Ovary (tissue), 3 donors: ENCODE measurements at regions not wholly inside any gene's neighbourhood (a gene's known extent, or its start where the extent isn't known, plus 50 kb on each side); places are given as distances from the start of the nearest gene placed in this dataset.

ENCODE experiments used
- EP300 ChIP-seq: sonication (generic); formaldehyde crosslinking; IDR thresholded peaks from one replicate; pipeline ENCODE4 v1.6.1; 2017; ENCODE audit warnings: antibody characterized with exemption
- POLR2A ChIP-seq: fragments of 450-650 bp; IDR thresholded peaks from one replicate; pipeline ENCODE4 v1.6.1; 2017; ENCODE audit warnings: antibody characterized with exemption, mild to moderate bottlenecking, moderate library complexity
- TF ChIP-seq, protein P1 (sequence below), 3 donors: fragments of 450-650 bp in 2 of 3; fragments of 200-600 bp in 1 of 3; IDR thresholded peaks; one replicate each; pipeline versions ENCODE4 v1.5.1 to v1.8.0; 2016 to 2022; ENCODE audit warnings: antibody characterized with exemption in 3 of 3, mild to moderate bottlenecking in 1 of 3
- donor health status: DM: no; HTN: no; CAD: no.

DNA sequence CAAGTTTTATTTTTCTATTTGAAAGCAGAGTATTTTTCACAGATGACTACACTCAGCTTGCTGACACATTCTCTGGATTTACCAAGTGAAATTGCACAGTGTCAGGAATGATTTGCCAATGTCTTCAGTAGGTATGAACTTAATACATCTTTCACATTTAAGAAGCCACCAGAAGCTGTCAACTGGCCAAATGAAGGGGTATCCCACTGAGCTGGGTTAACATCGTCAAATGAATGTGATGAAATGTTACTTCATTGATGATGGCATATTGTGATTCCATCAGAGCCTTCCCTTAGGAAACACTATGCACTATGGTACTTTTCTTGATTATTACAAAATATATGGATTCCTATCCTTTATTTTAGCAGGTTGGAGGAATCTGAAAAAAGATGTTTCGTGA, 592.3 kb downstream of the FGF9 start:
- TF ChIP-seq, protein P1, sequence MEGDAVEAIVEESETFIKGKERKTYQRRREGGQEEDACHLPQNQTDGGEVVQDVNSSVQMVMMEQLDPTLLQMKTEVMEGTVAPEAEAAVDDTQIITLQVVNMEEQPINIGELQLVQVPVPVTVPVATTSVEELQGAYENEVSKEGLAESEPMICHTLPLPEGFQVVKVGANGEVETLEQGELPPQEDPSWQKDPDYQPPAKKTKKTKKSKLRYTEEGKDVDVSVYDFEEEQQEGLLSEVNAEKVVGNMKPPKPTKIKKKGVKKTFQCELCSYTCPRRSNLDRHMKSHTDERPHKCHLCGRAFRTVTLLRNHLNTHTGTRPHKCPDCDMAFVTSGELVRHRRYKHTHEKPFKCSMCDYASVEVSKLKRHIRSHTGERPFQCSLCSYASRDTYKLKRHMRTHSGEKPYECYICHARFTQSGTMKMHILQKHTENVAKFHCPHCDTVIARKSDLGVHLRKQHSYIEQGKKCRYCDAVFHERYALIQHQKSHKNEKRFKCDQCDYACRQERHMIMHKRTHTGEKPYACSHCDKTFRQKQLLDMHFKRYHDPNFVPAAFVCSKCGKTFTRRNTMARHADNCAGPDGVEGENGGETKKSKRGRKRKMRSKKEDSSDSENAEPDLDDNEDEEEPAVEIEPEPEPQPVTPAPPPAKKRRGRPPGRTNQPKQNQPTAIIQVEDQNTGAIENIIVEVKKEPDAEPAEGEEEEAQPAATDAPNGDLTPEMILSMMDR (IDR thresholded peaks at IDR 0.05), result no peak
- TF ChIP-seq EP300 (no peak), POLR2A (no peak)
